GM21723 (cell line): ENCODE measurements at regions not wholly inside any gene's neighbourhood (a gene's known extent, or its start where the extent isn't known, plus 50 kb on each side); places are given as distances from the start of the nearest gene placed in this dataset.
"Not testable (repeated sequence)": the region's sequence is repeated elsewhere in the genome, so short reads cannot be mapped to it uniquely, and the experiment has no call there.

Experiments used
- ATAC-seq: cut with Tn5 transposase; IDR thresholded peaks from one replicate; pipeline ENCODE4 v1.9.1; 2021; ENCODE audit warnings: mild to moderate bottlenecking, moderate library complexity; ENCODE audit not compliant: unreplicated experiment

- no peak for ATAC-seq
These were observed 928.0 kb upstream of the POT1 start for GRCh38 chr7:125857606-125858005.

GRCh38 chr7:125848157-125848556 is 918.5 kb upstream of the POT1 start:
- ATAC-seq: no peak

GRCh38 chr7:125847692-125848091 is 918.1 kb upstream of the POT1 start:
- ATAC-seq: no peak

GRCh38 chr7:125847055-125847454 is 917.4 kb upstream of the POT1 start:
- no peak for ATAC-seq

GRCh38 chr7:125845686-125846085 is 916.1 kb upstream of the POT1 start:
- no peak for ATAC-seq

- ATAC-seq: no peak
These were observed 904.8 kb upstream of the POT1 start for GRCh38 chr7:125834421-125834820.

- no peak for ATAC-seq
These were observed 904.2 kb upstream of the POT1 start for GRCh38 chr7:125833839-125834238.

GRCh38 chr7:125830743-125831142 is 901.1 kb upstream of the POT1 start:
- ATAC-seq: no peak

- no peak for ATAC-seq
These were observed 898.6 kb upstream of the POT1 start for GRCh38 chr7:125828153-125828700.

GRCh38 chr7:125823538-125823937 is 893.9 kb upstream of the POT1 start:
- ATAC-seq: no peak

GRCh38 chr7:125820495-125820894 is 890.9 kb upstream of the POT1 start:
- ATAC-seq: no peak

- no peak for ATAC-seq
These were observed 884.5 kb upstream of the POT1 start for GRCh38 chr7:125814100-125814499.

GRCh38 chr7:125806491-125806890 is 876.9 kb upstream of the POT1 start:
- ATAC-seq: not testable (repeated sequence)

GRCh38 chr7:125804273-125804672 is 874.6 kb upstream of the POT1 start:
- no peak for ATAC-seq

- no peak for ATAC-seq
These were observed 850.5 kb upstream of the POT1 start for GRCh38 chr7:125780153-125780552.

- ATAC-seq: no peak
These were observed 845.7 kb upstream of the POT1 start for GRCh38 chr7:125775317-125775716.

- no peak for ATAC-seq
These were observed 843.6 kb upstream of the POT1 start for GRCh38 chr7:125773113-125773785.

- ATAC-seq: no peak
These were observed 818.3 kb upstream of the POT1 start for GRCh38 chr7:125747966-125748365.

- ATAC-seq: no peak
These were observed 816.9 kb upstream of the POT1 start for GRCh38 chr7:125746510-125746909.

- ATAC-seq: no peak
These were observed 797.6 kb upstream of the POT1 start for GRCh38 chr7:125727215-125727614.

GRCh38 chr7:125695626-125696025 is 766.0 kb upstream of the POT1 start:
- no peak for ATAC-seq

- no peak for ATAC-seq
These were observed 753.5 kb upstream of the POT1 start for GRCh38 chr7:125683156-125683555.

GRCh38 chr7:125681508-125681907 is 751.9 kb upstream of the POT1 start:
- peak; percentile 61 for ATAC-seq
